ENCODE measurements at regions not wholly inside any gene's neighbourhood (a gene's known extent, or its start where the extent isn't known, plus 50 kb on each side); places are given as distances from the start of the nearest gene placed in this dataset.

GRCh38 chr10:20355915-20356314 lies 539.7 kb downstream of the PLXDC2 start:
- TF ChIP-seq POLR2A (IDR thresholded peaks at IDR 0.05) (no peak), CTCF (IDR thresholded peaks at IDR 0.05) (no peak)

All from gastroesophageal sphincter (tissue), 3 donors.